GM23248 (cell line): ENCODE measurements at regions not wholly inside any gene's neighbourhood (a gene's known extent, or its start where the extent isn't known, plus 50 kb on each side); places are given as distances from the start of the nearest gene placed in this dataset.

ENCODE experiments used
- EZH2 ChIP-seq: fragments of 200-600 bp; sonication (generic); IDR thresholded peaks from 2 replicates; pipeline ENCODE4 v1.6.1; 2018; ENCODE audit warnings: antibody characterized with exemption, mild to moderate bottlenecking; ENCODE audit not compliant: insufficient read depth, poor library complexity, severe bottlenecking
- EZH2phosphoT487 ChIP-seq: fragments of 200-600 bp; sonication (generic); IDR thresholded peaks from 2 replicates; pipeline ENCODE4 v1.6.1; 2018; ENCODE audit warnings: antibody characterized with exemption, moderate library complexity, mild to moderate bottlenecking, low read depth; ENCODE audit not compliant: insufficient read depth

GRCh38 chr2:16319551-16320121 is 346.0 kb downstream of the CYRIA start:
- no peak for TF ChIP-seq EZH2
- TF ChIP-seq EZH2phosphoT487 = no peak
